ENCODE measurements at regions not wholly inside any gene's neighbourhood (a gene's known extent, or its start where the extent isn't known, plus 50 kb on each side); places are given as distances from the start of the nearest gene placed in this dataset.
A peak's percentile ranks its signal among the peaks of the same experiment; 100 is the strongest.

DNA sequence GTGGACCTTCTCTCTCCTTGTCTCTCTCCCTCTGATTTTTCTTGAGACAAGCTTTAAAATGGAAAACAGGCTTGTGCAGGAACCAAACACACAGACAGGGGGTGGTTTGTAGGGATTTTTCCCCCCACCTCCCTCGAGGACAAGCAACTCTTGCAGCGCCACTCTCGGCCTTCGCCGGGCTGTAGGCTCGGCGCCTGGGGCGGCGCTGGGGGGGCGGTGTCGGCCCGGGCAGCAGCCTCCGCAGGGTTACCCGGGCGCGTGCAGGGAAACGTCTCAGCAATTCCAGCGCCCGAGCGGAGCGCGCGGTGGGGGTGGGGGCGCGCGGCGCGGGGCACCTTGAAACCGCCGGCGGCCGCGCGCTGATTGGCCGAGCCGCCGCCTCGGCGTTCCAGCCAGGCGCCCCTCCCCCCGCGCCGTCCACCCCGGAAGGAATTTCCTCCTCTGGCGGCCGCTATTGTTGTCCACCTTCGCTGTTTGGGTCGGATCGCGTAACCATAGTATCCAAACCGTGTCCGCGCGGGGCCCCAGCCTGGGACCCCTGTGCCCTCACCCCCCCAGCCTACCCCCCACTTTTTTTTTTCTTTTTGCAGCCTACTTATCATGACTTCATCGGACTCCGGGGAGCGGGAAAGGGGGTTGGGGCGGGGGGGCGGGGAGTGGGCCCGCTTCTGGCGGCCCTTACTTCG lies 59.8 kb upstream of the ACOT11 start (continued):
- TF ChIP-seq, protein P1, sequence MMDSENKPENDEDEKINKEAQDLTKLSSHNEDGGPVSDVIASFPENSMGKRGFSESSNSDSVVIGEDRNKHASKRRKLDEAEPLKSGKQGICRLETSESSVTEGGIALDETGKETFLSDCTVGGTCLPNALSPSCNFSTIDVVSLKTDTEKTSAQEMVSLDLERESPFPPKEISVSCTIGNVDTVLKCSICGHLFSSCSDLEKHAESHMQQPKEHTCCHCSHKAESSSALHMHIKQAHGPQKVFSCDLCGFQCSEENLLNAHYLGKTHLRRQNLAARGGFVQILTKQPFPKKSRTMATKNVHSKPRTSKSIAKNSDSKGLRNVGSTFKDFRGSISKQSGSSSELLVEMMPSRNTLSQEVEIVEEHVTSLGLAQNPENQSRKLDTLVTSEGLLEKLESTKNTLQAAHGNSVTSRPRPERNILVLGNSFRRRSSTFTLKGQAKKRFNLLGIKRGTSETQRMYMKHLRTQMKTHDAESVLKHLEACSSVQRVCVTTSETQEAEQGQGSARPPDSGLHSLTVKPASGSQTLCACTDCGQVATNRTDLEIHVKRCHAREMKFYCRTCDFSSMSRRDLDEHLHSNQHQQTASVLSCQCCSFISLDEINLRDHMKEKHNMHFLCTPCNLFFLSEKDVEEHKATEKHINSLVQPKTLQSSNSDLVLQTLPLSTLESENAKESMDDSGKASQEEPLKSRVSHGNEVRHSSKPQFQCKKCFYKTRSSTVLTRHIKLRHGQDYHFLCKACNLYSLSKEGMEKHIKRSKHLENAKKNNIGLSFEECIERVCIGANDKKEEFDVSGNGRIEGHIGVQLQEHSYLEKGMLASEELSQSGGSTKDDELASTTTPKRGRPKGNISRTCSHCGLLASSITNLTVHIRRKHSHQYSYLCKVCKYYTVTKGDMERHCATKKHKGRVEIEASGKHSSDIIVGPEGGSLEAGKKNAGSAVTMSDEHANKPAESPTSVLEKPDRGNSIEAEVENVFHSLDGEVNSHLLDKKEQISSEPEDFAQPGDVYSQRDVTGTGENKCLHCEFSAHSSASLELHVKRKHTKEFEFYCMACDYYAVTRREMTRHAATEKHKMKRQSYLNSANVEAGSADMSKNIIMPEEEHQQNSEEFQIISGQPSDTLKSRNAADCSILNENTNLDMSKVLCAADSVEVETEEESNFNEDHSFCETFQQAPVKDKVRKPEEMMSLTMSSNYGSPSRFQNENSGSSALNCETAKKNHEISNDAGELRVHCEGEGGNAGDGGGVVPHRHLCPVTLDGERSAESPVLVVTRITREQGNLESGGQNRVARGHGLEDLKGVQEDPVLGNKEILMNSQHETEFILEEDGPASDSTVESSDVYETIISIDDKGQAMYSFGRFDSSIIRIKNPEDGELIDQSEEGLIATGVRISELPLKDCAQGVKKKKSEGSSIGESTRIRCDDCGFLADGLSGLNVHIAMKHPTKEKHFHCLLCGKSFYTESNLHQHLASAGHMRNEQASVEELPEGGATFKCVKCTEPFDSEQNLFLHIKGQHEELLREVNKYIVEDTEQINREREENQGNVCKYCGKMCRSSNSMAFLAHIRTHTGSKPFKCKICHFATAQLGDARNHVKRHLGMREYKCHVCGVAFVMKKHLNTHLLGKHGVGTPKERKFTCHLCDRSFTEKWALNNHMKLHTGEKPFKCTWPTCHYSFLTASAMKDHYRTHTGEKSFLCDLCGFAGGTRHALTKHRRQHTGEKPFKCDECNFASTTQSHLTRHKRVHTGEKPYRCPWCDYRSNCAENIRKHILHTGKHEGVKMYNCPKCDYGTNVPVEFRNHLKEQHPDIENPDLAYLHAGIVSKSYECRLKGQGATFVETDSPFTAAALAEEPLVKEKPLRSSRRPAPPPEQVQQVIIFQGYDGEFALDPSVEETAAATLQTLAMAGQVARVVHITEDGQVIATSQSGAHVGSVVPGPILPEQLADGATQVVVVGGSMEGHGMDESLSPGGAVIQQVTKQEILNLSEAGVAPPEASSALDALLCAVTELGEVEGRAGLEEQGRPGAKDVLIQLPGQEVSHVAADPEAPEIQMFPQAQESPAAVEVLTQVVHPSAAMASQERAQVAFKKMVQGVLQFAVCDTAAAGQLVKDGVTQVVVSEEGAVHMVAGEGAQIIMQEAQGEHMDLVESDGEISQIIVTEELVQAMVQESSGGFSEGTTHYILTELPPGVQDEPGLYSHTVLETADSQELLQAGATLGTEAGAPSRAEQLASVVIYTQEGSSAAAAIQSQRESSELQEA (IDR thresholded peaks at IDR 0.05; ENCODE audit: low read depth), result no peak
- TF ChIP-seq SUPT5H (IDR thresholded peaks at IDR 0.05) (no peak), ZNF165 (CRISPR knock-in tag; IDR thresholded peaks at IDR 0.05; ENCODE audit: borderline replicate concordance) (no peak), TAL1 (IDR thresholded peaks at IDR 0.05) (no peak), PHB (CRISPR knock-in tag; IDR thresholded peaks at IDR 0.05) (no peak), ESRRB (CRISPR knock-in tag; IDR thresholded peaks at IDR 0.05; ENCODE audit: borderline replicate concordance) (no peak), FUS (optimal IDR thresholded peaks at IDR 0.05; ENCODE audit: low read depth, low read length) (no peak), TEAD1 (CRISPR knock-in tag; IDR thresholded peaks at IDR 0.05) (peak; percentile 9 to 94; a peak in 2 of 4 replicates), HDAC1 (IDR thresholded peaks at IDR 0.05) (no peak), BCL6 (CRISPR knock-in tag; IDR thresholded peaks at IDR 0.05) (no peak), EZH2 (IDR thresholded peaks at IDR 0.05; ENCODE audit: borderline replicate concordance, low read depth, low read length) (no peak), PURB (CRISPR knock-in tag; IDR thresholded peaks at IDR 0.05; ENCODE audit: low read depth) (no peak), STAT5A (IDR thresholded peaks at IDR 0.05; ENCODE audit: borderline replicate concordance, low read length) (no peak), ZZZ3 (IDR thresholded peaks at IDR 0.05) (no peak), NFXL1 (CRISPR knock-in tag; IDR thresholded peaks at IDR 0.05) (no peak), SAFB (IDR thresholded peaks at IDR 0.05; ENCODE audit: borderline replicate concordance, low read depth, low read length) (no peak), GABPB2 (CRISPR knock-in tag; conservative IDR thresholded peaks at IDR 0.05) (no peak)
- TF ChIP-seq, protein P2, sequence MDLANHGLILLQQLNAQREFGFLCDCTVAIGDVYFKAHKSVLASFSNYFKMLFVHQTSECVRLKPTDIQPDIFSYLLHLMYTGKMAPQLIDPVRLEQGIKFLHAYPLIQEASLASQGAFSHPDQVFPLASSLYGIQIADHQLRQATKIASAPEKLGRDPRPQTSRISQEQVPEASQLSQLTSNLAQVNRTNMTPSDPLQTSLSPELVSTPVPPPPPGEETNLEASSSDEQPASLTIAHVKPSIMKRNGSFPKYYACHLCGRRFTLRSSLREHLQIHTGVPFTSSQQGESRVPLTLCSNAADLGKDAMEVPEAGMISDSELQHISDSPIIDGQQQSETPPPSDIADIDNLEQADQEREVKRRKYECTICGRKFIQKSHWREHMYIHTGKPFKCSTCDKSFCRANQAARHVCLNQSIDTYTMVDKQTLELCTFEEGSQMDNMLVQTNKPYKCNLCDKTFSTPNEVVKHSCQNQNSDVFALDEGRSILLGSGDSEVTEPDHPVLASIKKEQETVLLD (IDR thresholded peaks at IDR 0.05), result no peak
- TF ChIP-seq, protein P3, sequence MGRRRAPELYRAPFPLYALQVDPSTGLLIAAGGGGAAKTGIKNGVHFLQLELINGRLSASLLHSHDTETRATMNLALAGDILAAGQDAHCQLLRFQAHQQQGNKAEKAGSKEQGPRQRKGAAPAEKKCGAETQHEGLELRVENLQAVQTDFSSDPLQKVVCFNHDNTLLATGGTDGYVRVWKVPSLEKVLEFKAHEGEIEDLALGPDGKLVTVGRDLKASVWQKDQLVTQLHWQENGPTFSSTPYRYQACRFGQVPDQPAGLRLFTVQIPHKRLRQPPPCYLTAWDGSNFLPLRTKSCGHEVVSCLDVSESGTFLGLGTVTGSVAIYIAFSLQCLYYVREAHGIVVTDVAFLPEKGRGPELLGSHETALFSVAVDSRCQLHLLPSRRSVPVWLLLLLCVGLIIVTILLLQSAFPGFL (CRISPR knock-in tag; IDR thresholded peaks at IDR 0.05), result no peak

Measured in K562 (cell line).